HEK293T (cell line): ENCODE measurements at regions not wholly inside any gene's neighbourhood (a gene's known extent, or its start where the extent isn't known, plus 50 kb on each side); places are given as distances from the start of the nearest gene placed in this dataset.

ENCODE experiments used
- CTCF ChIA-PET: fragments of 350-600 bp; formaldehyde crosslinking; extraction: SDS; loops from one replicate; lab custom pipeline; 2021; ENCODE audit warnings: antibody characterized with exemption, inconsistent platforms; lab: Yijun Ruan, JAX
- POLR2A ChIA-PET: fragments of 350-600 bp; formaldehyde crosslinking; extraction: SDS; loops from one replicate; lab custom pipeline; 2020; ENCODE audit warnings: antibody characterized with exemption, inconsistent platforms; lab: Yijun Ruan, JAX
- DNase-seq: peaks from one replicate; pipeline ENCODE4 v3.0.0; 2012; ENCODE audit warnings: mixed read lengths; ENCODE audit errors: extremely low spot score
- ARNT ChIP-seq: fragments of 450-650 bp; IDR thresholded peaks from 2 replicates; pipeline ENCODE4 v1.6.1; 2017; ENCODE audit warnings: mild to moderate bottlenecking
- BHLHE40 ChIP-seq: fragments of 450-650 bp; IDR thresholded peaks from 2 replicates; pipeline ENCODE4 v1.6.1; 2016; ENCODE audit warnings: mild to moderate bottlenecking, moderate library complexity, borderline replicate concordance
- CTBP1 ChIP-seq: fragments of 450-650 bp; IDR thresholded peaks from 2 replicates; pipeline ENCODE4 v1.6.1; 2016; ENCODE audit warnings: borderline replicate concordance
- ELF4 ChIP-seq: fragments of 450-650 bp; IDR thresholded peaks from 2 replicates; pipeline ENCODE4 v1.6.1; 2017; ENCODE audit warnings: antibody characterized with exemption
- FOXA1 ChIP-seq: fragments of 450-650 bp; IDR thresholded peaks from 2 replicates; pipeline ENCODE4 v1.6.1; 2016; ENCODE audit warnings: mild to moderate bottlenecking
- FOXK2 ChIP-seq: fragments of 450-650 bp; IDR thresholded peaks from 2 replicates; pipeline ENCODE4 v1.6.1; 2016; ENCODE audit warnings: mild to moderate bottlenecking
- FOXM1 ChIP-seq: fragments of 450-650 bp; IDR thresholded peaks from 2 replicates; pipeline ENCODE4 v1.6.1; 2017; ENCODE audit warnings: mild to moderate bottlenecking, borderline replicate concordance
- HDGF ChIP-seq: fragments of 450-650 bp; IDR thresholded peaks from 2 replicates; pipeline ENCODE4 v1.6.1; 2017; ENCODE audit warnings: antibody characterized with exemption, borderline replicate concordance
- L3MBTL2 ChIP-seq: fragments of 450-650 bp; conservative IDR thresholded peaks from 2 replicates; pipeline ENCODE4 v1.6.1; 2016; ENCODE audit warnings: mild to moderate bottlenecking
- LEF1 ChIP-seq: fragments of 450-650 bp; IDR thresholded peaks from 2 replicates; pipeline ENCODE4 v1.6.1; 2017; ENCODE audit warnings: mild to moderate bottlenecking, borderline replicate concordance
- NFRKB ChIP-seq: fragments of 450-650 bp; IDR thresholded peaks from 2 replicates; pipeline ENCODE4 v1.6.1; 2016; ENCODE audit warnings: mild to moderate bottlenecking, moderate library complexity
- PKNOX1 ChIP-seq: fragments of 450-650 bp; IDR thresholded peaks from 2 replicates; pipeline ENCODE4 v1.6.1; 2016
- SP1 ChIP-seq: fragments of 450-650 bp; IDR thresholded peaks from 2 replicates; pipeline ENCODE4 v1.6.1; 2017
- SUZ12 ChIP-seq: fragments of 450-650 bp; IDR thresholded peaks from 2 replicates; pipeline ENCODE4 v1.6.1; 2016; ENCODE audit warnings: mild to moderate bottlenecking
- TARDBP ChIP-seq: fragments of 450-650 bp; IDR thresholded peaks from 2 replicates; pipeline ENCODE4 v1.6.1; 2016
- ZNF384 ChIP-seq: fragments of 450-650 bp; IDR thresholded peaks from 2 replicates; pipeline ENCODE4 v1.6.1; 2016

- no peak for DNase-seq
- TF ChIP-seq CTBP1: no peak
- TF ChIP-seq ELF4: no peak
- TF ChIP-seq PKNOX1: no peak
- TF ChIP-seq ARNT: no peak
- no peak for TF ChIP-seq SUZ12
- TF ChIP-seq BHLHE40: no peak
- no peak for TF ChIP-seq TARDBP
- no peak for TF ChIP-seq SP1
- TF ChIP-seq ZNF384: no peak
- TF ChIP-seq FOXK2: no peak
- no peak for TF ChIP-seq LEF1
- no peak for TF ChIP-seq FOXM1
- CTCF ChIA-PET: no interaction called here
- POLR2A ChIA-PET: no interaction called here
These were observed 262.4 kb downstream of the USP25 start for GRCh38 chr21:15992171-15992570.

- ChIA-PET POLR2A (no interaction called here), CTCF (no interaction called here)
- no peak for DNase-seq
- no peak for TF ChIP-seq ARNT
- no peak for TF ChIP-seq SP1
- no peak for TF ChIP-seq TARDBP
- no peak for TF ChIP-seq HDGF
- no peak for TF ChIP-seq BHLHE40
- TF ChIP-seq ELF4: no peak
- no peak for TF ChIP-seq FOXK2
- no peak for TF ChIP-seq FOXA1
- no peak for TF ChIP-seq PKNOX1
- no peak for TF ChIP-seq CTBP1
- no peak for TF ChIP-seq LEF1
- TF ChIP-seq NFRKB: no peak
- TF ChIP-seq FOXM1: no peak
- no peak for TF ChIP-seq SUZ12
- TF ChIP-seq L3MBTL2: no peak
These were observed 264.2 kb downstream of the USP25 start for GRCh38 chr21:15993951-15994350.

- CTCF ChIA-PET: no interaction called here
- no peak for DNase-seq
- POLR2A ChIA-PET: no interaction called here
- no peak for TF ChIP-seq HDGF
These were observed 270.0 kb downstream of the USP25 start for GRCh38 chr21:15999741-16000140.

GRCh38 chr21:16002874-16003466 is 273.2 kb downstream of the USP25 start:
- TF ChIP-seq FOXM1 (no peak), L3MBTL2 (no peak), SUZ12 (no peak), TARDBP (no peak), ZNF384 (no peak), NFRKB (no peak)
- CTCF ChIA-PET: no interaction called here
- POLR2A ChIA-PET: no interaction called here
- DNase-seq: no peak

- DNase-seq: no peak
- TF ChIP-seq ZNF384: no peak
- TF ChIP-seq HDGF: no peak
- TF ChIP-seq NFRKB: no peak
- TF ChIP-seq LEF1: no peak
- no peak for TF ChIP-seq PKNOX1
- TF ChIP-seq CTBP1: no peak
- no peak for TF ChIP-seq SUZ12
- no peak for TF ChIP-seq BHLHE40
- TF ChIP-seq FOXM1: no peak
- no peak for TF ChIP-seq ARNT
- TF ChIP-seq FOXA1: no peak
- TF ChIP-seq L3MBTL2: no peak
- no peak for TF ChIP-seq ELF4
- no peak for TF ChIP-seq FOXK2
- no peak for TF ChIP-seq SP1
- no peak for TF ChIP-seq TARDBP
- ChIA-PET CTCF (no interaction called here), POLR2A (no interaction called here)
These were observed 274.3 kb downstream of the USP25 start for GRCh38 chr21:16004086-16004485.

- TF ChIP-seq CTBP1: no peak
- TF ChIP-seq ELF4: no peak
- no peak for TF ChIP-seq HDGF
- no peak for TF ChIP-seq ARNT
- TF ChIP-seq FOXM1: no peak
- TF ChIP-seq PKNOX1: no peak
- no peak for TF ChIP-seq ZNF384
- TF ChIP-seq SP1: no peak
- TF ChIP-seq BHLHE40: no peak
- TF ChIP-seq TARDBP: no peak
- no peak for TF ChIP-seq FOXA1
- no peak for TF ChIP-seq L3MBTL2
- no peak for TF ChIP-seq SUZ12
- TF ChIP-seq NFRKB: no peak
- no peak for TF ChIP-seq FOXK2
- no peak for TF ChIP-seq LEF1
- no peak for DNase-seq
- POLR2A ChIA-PET: no interaction called here
- CTCF ChIA-PET: no interaction called here
These were observed 274.7 kb downstream of the USP25 start for GRCh38 chr21:16004523-16004922.
